Cardiac fibroblast (primary cell): ENCODE measurements at regions not wholly inside any gene's neighbourhood (a gene's known extent, or its start where the extent isn't known, plus 50 kb on each side); places are given as distances from the start of the nearest gene placed in this dataset.

ENCODE experiments used
- DNase-seq, 2 donors: peaks; one replicate each; pipeline versions ENCODE4 v3.0.0 to v3.0.0-alpha.2; 2010; ENCODE audit warnings: low read depth in 2 of 2
- H3K4me3 ChIP-seq, 2 donors: replicated peaks in 1 of 2; 1 replicate in 1 of 2; 2 replicates in 1 of 2; pipeline ENCODE4 v1.5.1; 2011; ENCODE audit warnings: low read depth in 2 of 2, low read length in 2 of 2, mild to moderate bottlenecking in 2 of 2, moderate library complexity in 1 of 2
- TF ChIP-seq, protein P1 (sequence below): IDR thresholded peaks from one replicate; pipeline ENCODE4 v1.5.1; 2011; ENCODE audit warnings: low read depth, mild to moderate bottlenecking, low read length, inconsistent platforms

DNA sequence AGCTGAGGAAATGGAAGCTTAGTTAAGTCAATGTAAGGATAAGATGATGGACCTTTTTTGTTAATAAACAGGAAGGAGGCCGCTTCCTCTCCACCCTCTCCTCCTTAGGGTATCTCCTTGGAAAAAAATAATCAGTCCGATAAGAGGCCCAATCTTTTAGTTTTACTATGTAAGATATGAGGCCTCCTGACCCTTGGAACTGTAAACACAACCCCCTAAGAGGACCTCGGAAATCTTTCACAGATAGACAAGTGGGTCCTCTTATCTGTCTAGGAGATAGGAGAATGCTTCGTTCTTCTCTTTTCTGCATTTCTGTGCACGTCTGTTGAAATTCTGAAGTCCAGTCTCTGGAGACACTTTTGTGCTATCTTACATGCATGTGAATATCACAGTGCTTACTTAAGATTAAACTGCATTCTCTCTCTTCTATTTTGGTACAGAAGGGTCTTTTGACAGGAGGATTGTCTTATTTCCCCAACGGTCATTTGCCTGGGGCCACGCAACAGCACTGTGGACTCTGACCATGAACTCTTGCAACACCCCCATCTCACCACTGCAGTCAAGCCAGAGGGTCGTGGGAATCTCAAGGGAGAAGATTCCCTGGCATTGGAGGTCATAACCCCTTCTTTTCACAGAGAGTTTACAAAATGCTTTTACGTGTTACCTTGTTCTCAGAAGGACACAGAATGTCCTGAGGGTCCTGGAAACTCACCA lies 313.0 kb upstream of the RTL1 start:
- DNase-seq = no peak
- TF ChIP-seq, protein P1, sequence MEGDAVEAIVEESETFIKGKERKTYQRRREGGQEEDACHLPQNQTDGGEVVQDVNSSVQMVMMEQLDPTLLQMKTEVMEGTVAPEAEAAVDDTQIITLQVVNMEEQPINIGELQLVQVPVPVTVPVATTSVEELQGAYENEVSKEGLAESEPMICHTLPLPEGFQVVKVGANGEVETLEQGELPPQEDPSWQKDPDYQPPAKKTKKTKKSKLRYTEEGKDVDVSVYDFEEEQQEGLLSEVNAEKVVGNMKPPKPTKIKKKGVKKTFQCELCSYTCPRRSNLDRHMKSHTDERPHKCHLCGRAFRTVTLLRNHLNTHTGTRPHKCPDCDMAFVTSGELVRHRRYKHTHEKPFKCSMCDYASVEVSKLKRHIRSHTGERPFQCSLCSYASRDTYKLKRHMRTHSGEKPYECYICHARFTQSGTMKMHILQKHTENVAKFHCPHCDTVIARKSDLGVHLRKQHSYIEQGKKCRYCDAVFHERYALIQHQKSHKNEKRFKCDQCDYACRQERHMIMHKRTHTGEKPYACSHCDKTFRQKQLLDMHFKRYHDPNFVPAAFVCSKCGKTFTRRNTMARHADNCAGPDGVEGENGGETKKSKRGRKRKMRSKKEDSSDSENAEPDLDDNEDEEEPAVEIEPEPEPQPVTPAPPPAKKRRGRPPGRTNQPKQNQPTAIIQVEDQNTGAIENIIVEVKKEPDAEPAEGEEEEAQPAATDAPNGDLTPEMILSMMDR = no peak
- no peak overlapping the region for H3K4me3 ChIP-seq

DNA sequence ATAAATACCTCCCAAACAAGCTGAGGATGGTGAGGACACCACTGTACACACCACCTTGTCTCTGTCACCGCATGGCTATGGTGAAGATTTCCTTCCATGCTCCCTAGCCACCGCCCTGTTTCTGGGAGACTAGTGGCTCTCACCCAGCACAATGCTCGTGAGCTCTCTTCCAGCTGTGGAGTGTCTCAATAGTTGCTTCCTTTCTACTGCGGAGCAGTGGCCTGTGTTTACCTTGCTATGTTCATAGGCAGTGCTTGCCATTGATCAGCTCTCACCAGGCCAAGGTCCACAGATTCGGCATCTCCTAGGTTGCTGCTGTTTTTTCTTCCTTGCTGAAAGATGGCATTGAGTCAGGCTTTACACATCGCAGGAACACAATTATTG lies 313.6 kb upstream of the RTL1 start:
- H3K4me3 ChIP-seq = no peak overlapping the region
- DNase-seq = no peak
- TF ChIP-seq, protein P1 = no peak

DNA sequence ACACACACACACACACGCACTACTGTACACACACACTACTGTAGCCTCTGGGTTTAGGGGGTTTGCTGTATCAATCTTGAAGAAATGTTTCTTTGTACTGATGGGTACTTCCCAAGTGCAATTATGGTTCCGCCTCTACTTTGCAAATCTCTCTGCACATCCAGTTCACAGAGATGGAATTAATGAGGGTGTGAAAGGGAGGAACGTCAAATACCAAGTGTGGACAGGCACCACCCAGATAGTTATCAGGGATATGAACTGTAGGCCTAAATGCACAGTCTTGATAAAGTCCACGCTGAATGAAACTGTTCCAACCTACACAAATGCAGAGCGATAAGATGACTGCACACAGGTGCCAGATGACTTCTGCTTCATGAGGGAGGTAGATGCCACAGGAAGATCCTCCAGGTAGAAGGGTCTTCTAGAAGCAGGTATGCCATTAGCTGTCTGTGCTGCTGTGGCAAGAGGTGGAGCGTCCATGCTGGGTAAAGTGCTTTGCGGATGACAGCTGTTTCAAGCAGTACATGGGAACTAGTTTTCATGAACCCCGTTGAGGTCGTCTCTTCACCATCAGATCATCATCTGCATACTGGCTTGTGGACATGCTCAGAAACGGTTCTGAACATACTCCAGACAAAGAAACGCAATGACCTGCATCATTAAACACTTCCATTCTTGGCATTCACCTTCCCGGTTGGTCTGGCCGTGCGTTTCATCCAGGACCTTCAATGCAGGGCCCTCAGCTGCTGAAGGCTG lies 314.3 kb upstream of the RTL1 start:
- H3K4me3 ChIP-seq = no peak overlapping the region
- DNase-seq = no peak
- TF ChIP-seq, protein P1 = no peak

DNA sequence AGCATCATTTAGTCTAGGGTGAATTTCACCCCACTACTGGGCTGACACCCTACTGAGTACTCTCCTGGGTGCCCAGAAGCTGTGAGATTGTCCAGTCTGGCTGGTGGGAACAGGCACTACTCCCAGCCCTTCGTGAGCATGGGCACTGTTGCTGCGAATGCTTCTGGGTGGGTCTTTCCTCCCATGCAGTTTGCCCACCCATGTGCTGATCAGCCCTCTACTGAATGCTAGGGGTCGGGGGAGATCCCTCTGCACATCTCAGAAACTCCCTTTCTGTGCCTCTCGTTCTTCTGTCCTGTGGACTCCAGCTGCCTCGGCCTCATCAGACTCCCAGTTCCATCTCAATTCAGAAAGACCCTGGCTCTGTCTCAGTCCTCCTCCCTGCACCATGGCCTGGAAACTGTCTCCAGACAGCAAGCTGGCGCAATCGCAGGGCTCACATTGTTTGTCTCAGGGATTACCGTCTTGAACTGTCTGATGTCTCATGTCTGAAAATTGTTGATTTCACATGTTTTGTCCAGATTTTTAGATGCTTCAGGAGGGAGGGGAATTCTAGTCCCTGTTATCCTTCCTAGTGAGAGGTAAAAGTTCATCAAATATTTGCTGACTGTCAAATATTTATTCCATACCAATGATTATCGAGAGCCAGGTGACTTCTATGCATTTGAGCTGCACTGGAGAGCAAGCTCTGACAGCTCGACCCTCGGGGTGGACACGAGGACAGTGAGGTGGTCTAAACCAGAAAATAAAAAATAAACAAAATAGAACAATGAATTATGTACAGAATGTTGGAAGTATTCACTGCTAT lies 316.6 kb upstream of the RTL1 start:
- no peak for DNase-seq
- TF ChIP-seq, protein P1 = no peak
- no peak overlapping the region for H3K4me3 ChIP-seq

DNA sequence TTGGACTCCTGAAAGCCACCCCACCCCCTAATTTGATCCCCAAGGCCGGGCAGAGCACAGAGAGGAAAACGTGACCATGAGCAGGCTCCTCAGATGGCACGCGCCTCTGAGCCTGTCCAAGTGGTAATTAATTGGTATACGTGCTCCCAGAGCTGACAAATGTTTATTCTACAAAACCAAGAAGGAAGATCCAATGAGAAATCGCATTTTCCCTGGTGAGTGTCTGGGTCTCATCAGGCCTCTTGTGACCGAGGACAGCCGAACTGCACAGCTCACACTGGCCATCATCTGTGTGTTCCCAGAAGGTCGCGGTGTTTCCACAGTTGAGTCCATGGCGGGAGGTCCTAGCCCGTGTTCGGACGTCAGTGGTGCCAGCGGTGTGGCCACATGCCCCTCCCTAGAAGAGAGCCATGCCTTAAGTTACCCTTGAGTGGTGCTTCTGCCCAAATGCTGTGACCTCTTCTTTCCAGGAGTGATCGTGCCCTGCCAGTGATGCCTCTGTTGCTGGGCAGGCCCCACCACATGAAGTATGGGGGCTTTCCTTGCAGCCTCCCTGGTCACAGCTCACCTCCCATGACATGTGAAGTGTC lies 317.5 kb upstream of the RTL1 start:
- DNase-seq = no peak
- TF ChIP-seq, protein P1 = no peak

DNA sequence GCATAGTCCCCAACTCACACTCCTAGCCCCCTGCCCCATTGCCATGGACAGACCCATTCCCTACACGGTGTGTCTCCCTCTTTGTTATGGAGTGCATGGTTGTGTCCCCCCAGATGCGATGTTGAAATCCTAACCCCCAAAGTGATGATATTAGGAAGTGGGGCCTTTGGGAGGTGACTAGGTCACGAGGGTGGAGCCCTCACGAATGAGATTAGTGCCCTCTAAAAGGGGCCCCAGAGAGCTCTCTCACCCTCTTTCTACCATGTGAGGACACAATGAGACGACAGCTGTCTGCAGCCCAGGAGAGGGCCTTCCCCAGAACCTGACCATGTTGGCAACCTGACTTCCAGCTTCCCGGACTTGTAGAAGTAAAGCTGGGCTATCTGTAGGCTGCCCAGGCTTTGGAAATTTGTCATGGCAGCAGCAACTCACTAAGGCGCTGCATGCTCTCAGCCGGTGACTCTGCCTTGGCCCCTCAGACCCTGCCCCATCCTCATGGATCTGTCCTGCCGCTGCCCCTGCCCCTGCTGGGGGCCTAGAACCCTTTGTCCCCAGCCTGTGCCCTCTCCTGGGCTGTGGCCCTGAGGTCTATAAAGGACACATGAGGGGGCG lies 318.1 kb upstream of the RTL1 start:
- TF ChIP-seq, protein P1 = no peak
- no peak for DNase-seq
- H3K4me3 ChIP-seq = no peak overlapping the region

More for the DNA sequence above, 317.5 kb upstream of the RTL1 start:
- no peak overlapping the region for H3K4me3 ChIP-seq
